ENCODE measurements at regions not wholly inside any gene's neighbourhood (a gene's known extent, or its start where the extent isn't known, plus 50 kb on each side); places are given as distances from the start of the nearest gene placed in this dataset.
A peak's percentile ranks its signal among the peaks of the same experiment; 100 is the strongest.

DNA sequence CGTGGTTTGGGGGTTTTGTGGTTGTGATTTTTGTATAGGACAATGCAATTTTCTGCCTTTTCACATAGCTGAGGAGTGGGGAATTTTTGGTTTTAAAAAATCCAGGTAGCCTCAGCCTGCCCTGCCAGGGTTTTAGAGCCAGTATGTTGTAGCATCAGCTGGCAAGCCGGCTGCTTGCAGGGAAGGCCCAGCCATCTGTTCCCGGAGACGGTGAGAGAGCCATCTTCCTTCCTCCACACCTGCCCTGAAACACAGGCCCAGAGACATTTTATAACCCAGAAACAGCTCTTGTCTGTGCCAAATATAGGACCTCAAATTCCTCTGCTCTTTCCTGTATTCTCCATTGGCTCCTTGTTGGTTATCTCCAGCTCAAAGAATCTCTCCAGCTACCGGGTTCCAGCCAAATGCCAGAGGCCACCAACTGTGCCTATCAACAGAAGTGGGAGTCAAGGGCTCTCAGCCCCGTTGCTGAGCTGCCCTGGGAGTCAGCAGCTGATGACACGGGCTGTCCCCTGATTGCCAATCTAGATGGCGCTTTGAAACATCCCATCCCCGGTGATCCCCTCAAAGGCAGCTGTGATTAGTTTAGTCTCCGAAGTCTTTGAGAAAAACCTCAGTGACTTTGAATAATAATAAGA is 595.2 kb downstream of the MID1IP1 start:
- TF ChIP-seq, protein P1, sequence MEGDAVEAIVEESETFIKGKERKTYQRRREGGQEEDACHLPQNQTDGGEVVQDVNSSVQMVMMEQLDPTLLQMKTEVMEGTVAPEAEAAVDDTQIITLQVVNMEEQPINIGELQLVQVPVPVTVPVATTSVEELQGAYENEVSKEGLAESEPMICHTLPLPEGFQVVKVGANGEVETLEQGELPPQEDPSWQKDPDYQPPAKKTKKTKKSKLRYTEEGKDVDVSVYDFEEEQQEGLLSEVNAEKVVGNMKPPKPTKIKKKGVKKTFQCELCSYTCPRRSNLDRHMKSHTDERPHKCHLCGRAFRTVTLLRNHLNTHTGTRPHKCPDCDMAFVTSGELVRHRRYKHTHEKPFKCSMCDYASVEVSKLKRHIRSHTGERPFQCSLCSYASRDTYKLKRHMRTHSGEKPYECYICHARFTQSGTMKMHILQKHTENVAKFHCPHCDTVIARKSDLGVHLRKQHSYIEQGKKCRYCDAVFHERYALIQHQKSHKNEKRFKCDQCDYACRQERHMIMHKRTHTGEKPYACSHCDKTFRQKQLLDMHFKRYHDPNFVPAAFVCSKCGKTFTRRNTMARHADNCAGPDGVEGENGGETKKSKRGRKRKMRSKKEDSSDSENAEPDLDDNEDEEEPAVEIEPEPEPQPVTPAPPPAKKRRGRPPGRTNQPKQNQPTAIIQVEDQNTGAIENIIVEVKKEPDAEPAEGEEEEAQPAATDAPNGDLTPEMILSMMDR (IDR thresholded peaks at IDR 0.05), result no peak
- no peak for TF ChIP-seq POLR2A (IDR thresholded peaks at IDR 0.05)
- Histone ChIP-seq H3K4me1 (no peaks in the 10 kb centered on the region), H3K4me3 (replicated peaks in 1 of 3) (no peak overlapping the region), H3K27me3 (no peaks in the 10 kb centered on the region), H3K27ac (no peak overlapping the region), H3K36me3 (no peaks in the 10 kb centered on the region), H3K9me3 (no peaks in the 10 kb centered on the region)
- 53 to 57% methylated on average over 8 to 10 of the region's 10 CpGs for WGBS, 2 donors
- intact Hi-C loops (cut with DNase I), result no loop called here
- peak; percentile 63 to 64 for DNase-seq

DNA sequence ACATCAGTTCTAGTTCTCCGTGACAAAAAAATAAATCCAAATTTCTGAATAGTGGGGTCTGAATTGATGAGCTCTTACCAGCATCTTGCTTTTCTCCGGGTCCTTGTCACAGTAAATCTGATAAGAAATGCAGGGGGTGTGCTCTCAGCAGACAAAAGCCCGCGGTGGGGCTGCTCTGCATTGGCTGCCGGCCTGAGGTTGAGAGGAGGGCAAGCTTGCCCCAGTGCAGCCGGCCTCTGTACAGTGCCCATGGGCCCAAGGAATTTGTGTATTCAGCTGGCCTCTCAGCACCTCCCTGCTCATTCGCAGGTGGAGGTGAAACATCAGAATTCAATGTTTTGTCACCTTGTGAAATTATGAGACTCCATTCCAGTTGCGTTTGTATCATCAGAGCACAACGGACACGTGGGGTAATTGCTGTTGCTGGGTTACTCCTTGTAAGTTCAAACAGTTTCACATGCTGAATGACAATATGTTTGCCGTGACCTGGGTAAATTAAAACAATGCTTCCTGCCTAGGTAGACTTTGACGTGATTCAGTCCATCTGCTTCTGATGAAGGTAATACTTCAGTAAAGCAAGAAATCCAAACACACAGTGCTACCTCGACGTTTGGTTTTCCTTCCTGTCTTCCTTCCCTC is 596.4 kb downstream of the MID1IP1 start:
- WGBS, 2 donors, result 26 to 42% methylated on average over 8 to 14 of the region's 14 CpGs
- no peak overlapping the region for H3K4me3 ChIP-seq (replicated peaks in 1 of 3)
- TF ChIP-seq, protein P1 (IDR thresholded peaks at IDR 0.05), result no peak
- TF ChIP-seq POLR2A (IDR thresholded peaks at IDR 0.05), result no peak
- H3K27ac ChIP-seq, result no peak overlapping the region
- intact Hi-C loops (cut with DNase I), result no loop called here
- no peaks in the 10 kb centered on the region for H3K9me3 ChIP-seq
- H3K27me3 ChIP-seq, result no peaks in the 10 kb centered on the region
- no peaks in the 10 kb centered on the region for H3K36me3 ChIP-seq
- H3K4me1 ChIP-seq, result no peaks in the 10 kb centered on the region
- DNase-seq, result peak; percentile 51 to 61

DNA sequence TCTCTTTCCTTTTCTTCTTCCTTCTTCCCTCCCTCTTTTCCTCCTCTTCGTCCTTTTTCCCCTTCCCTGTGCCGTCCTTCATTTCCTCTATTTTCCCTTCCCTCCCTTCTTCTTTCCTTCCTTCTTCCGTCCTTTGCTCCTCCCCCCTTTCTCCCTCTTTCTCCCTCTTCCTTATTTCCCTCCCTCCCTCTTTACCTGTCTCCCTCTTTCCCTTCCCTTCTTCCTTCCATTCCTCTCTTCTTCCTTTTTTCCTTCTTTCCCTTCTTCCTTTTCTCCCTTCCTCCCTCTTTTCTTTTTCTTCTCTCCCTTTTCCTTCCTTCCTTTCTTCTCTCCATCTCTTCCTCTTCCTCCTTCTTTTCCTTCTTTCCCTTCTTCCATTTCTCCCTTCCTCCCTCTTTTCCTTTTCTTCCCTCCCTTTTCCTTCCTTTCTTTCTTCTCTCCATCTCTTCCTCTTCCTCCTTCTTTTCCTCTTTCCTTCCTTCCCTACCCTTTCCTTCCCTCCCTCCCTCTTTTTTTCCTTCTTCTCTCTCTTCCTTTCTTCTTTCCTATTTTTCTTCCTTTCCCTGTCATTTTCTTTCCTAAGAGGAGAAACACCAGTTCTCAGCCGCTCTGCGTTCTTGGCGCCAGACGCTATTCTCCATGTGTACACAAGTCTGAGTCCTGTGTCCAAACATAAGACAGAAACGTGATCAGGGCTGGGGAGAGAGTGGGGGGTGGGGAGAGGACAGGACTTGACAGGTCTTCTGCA is 597.1 kb downstream of the MID1IP1 start:
- TF ChIP-seq POLR2A (IDR thresholded peaks at IDR 0.05), result no peak
- TF ChIP-seq, protein P1 (IDR thresholded peaks at IDR 0.05), result no peak
- no peak overlapping the region for H3K4me3 ChIP-seq (replicated peaks in 1 of 3)
- H3K27ac ChIP-seq, result no peak overlapping the region
- H3K9me3 ChIP-seq, result no peaks in the 10 kb centered on the region
- H3K27me3 ChIP-seq, result no peaks in the 10 kb centered on the region
- no peaks in the 10 kb centered on the region for H3K36me3 ChIP-seq
- intact Hi-C loops (cut with DNase I), result no loop called here
- H3K4me1 ChIP-seq, result no peaks in the 10 kb centered on the region
- DNase-seq, result peak; percentile 64 to 68
- WGBS, 2 donors, result 32 to 42% methylated on average over 8 of the region's 8 CpGs

DNA sequence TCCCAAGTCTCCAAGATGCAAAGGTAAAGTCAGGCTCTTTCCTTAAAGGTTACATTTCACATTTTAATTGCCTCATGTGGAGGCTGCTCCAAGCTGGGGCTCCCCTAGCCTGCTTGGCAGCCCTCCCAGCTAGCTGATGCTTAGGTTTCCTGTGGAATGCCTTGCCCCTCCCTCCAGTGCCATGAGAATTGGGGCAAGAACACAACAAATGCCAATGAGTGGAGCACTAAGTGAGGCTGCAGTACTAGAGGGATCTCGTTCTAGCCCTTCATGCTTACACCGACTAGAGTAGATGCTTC is 597.7 kb downstream of the MID1IP1 start:
- TF ChIP-seq POLR2A (IDR thresholded peaks at IDR 0.05), result no peak
- TF ChIP-seq, protein P1 (IDR thresholded peaks at IDR 0.05), result no peak
- no peaks in the 10 kb centered on the region for H3K9me3 ChIP-seq
- 0% methylated on average over 1 to 2 of the region's 2 CpGs for WGBS, 2 donors
- H3K27ac ChIP-seq, result no peak overlapping the region
- no peak overlapping the region for H3K4me3 ChIP-seq (replicated peaks in 1 of 3)
- intact Hi-C loops (cut with DNase I), result no loop called here
- H3K4me1 ChIP-seq, result no peaks in the 10 kb centered on the region
- DNase-seq, result peak; percentile 65 to 66
- H3K27me3 ChIP-seq, result no peaks in the 10 kb centered on the region
- H3K36me3 ChIP-seq, result no peaks in the 10 kb centered on the region

DNA sequence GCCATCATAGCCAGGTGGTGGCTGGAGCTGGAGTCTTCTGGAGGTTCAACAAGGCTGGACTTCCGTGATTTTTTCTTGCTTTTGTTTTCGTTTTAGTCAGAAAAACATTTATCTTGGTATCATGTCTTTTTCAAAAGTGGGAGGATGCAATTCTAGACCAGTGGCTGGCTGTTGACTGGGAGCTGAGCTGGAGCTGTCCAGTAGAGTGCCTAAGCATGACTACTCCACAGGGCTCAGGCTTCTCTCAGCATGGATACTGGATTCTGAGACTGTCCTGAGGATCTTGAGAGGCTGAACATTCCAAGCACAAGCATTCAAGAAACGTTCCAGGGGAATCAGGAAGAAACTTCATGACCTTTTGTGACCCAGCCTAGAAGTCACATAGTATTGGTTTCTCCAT is 598.1 kb downstream of the MID1IP1 start:
- no peaks in the 10 kb centered on the region for H3K4me1 ChIP-seq
- H3K27me3 ChIP-seq, result no peaks in the 10 kb centered on the region
- intact Hi-C loops (cut with DNase I), result no loop called here
- TF ChIP-seq, protein P1 (IDR thresholded peaks at IDR 0.05), result no peak
- TF ChIP-seq POLR2A (IDR thresholded peaks at IDR 0.05), result no peak
- no peak for DNase-seq
- no peak overlapping the region for H3K4me3 ChIP-seq (replicated peaks in 1 of 3)
- no peak overlapping the region for H3K27ac ChIP-seq
- no peaks in the 10 kb centered on the region for H3K36me3 ChIP-seq
- H3K9me3 ChIP-seq, result no peaks in the 10 kb centered on the region
- WGBS, 2 donors, result 21 to 22% methylated on average over 3 of the region's 3 CpGs

Measured in thyroid gland (tissue), 4 donors.